Suprapubic skin (tissue), 3 donors: ENCODE measurements at regions not wholly inside any gene's neighbourhood (a gene's known extent, or its start where the extent isn't known, plus 50 kb on each side); places are given as distances from the start of the nearest gene placed in this dataset.

Source experiments
- POLR2A ChIP-seq, 2 donors: fragments of 450-650 bp; IDR thresholded peaks; one replicate each; pipeline ENCODE4 v1.6.1; 2017; ENCODE audit warnings: antibody characterized with exemption in 2 of 2, mild to moderate bottlenecking in 2 of 2, moderate library complexity in 2 of 2
- TF ChIP-seq, protein P1 (sequence below), 2 donors: fragments of 200-600 bp in 1 of 2; fragments of 450-650 bp in 1 of 2; sonication (generic) in 1 of 2; IDR thresholded peaks; one replicate each; pipeline ENCODE4 v1.5.1; 2016 to 2019; ENCODE audit warnings: antibody characterized with exemption in 2 of 2, mild to moderate bottlenecking in 1 of 2, moderate library complexity in 1 of 2

DNA sequence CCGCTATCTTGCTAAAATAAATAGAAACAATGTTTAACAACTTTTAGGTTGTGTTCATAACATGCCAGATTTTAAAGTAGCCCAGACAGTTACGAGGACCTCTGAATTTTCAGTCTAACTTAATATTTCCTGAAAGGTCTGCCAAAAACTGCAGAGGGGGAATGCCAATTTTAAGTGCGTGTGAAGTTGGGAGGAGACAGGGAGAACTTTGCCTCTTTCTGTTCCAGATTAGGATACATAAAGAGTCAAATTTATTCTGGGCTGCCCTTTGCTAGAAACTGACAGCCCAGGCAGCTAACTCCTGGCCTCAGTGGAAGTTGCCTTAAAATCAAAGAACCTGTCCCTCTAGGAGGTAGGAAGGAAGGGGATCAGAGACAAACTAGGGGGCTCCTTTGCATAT is 52.3 kb upstream of the PIP4K2A start:
- TF ChIP-seq, protein P1, sequence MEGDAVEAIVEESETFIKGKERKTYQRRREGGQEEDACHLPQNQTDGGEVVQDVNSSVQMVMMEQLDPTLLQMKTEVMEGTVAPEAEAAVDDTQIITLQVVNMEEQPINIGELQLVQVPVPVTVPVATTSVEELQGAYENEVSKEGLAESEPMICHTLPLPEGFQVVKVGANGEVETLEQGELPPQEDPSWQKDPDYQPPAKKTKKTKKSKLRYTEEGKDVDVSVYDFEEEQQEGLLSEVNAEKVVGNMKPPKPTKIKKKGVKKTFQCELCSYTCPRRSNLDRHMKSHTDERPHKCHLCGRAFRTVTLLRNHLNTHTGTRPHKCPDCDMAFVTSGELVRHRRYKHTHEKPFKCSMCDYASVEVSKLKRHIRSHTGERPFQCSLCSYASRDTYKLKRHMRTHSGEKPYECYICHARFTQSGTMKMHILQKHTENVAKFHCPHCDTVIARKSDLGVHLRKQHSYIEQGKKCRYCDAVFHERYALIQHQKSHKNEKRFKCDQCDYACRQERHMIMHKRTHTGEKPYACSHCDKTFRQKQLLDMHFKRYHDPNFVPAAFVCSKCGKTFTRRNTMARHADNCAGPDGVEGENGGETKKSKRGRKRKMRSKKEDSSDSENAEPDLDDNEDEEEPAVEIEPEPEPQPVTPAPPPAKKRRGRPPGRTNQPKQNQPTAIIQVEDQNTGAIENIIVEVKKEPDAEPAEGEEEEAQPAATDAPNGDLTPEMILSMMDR (IDR thresholded peaks at IDR 0.05), result no peak
- TF ChIP-seq POLR2A (IDR thresholded peaks at IDR 0.05), result no peak
